H1 (cell line): ENCODE measurements at regions not wholly inside any gene's neighbourhood (a gene's known extent, or its start where the extent isn't known, plus 50 kb on each side); places are given as distances from the start of the nearest gene placed in this dataset.

Experiments used
- ATF3 ChIP-seq: IDR thresholded peaks from 2 replicates; pipeline ENCODE4 v1.6.1; 2011; ENCODE audit warnings: low read depth, mild to moderate bottlenecking, low read length; ENCODE audit not compliant: insufficient read depth
- CBX5 ChIP-seq: fragments of 300-800, 300-1000 bp; sonication (generic); IDR thresholded peaks from 2 replicates; pipeline ENCODE4 v1.7.1; 2016; ENCODE audit warnings: antibody characterized with exemption, low read length, low read depth
- NRF1 ChIP-seq: IDR thresholded peaks from 2 replicates; pipeline ENCODE4 v1.6.1; 2011; ENCODE audit warnings: mild to moderate bottlenecking, low read depth, low read length, improper control_type of control experiment
- RBBP5 ChIP-seq: IDR thresholded peaks from 2 replicates; pipeline ENCODE4 v1.7.1; 2012; ENCODE audit warnings: low read depth, mild to moderate bottlenecking, inconsistent platforms, low read length, moderate library complexity, borderline replicate concordance
- RFX5 ChIP-seq: IDR thresholded peaks from 2 replicates; pipeline ENCODE4 v1.6.1; 2011; ENCODE audit warnings: low read depth, low read length, improper control_type of control experiment, borderline replicate concordance
- TF ChIP-seq, protein P1 (sequence below): IDR thresholded peaks from 2 replicates; pipeline ENCODE4 v1.6.1; 2012; ENCODE audit warnings: inconsistent platforms

GRCh38 chr7:128164061-128164954 lies 76.8 kb upstream of the LEP start (continued):
- TF ChIP-seq RBBP5 = peak; percentile 51; the same call in 1 of the 2 replicates
- TF ChIP-seq ATF3 = no peak
- no peak for TF ChIP-seq CBX5
- TF ChIP-seq RFX5 = no peak
- no peak for TF ChIP-seq NRF1
- TF ChIP-seq, protein P1, sequence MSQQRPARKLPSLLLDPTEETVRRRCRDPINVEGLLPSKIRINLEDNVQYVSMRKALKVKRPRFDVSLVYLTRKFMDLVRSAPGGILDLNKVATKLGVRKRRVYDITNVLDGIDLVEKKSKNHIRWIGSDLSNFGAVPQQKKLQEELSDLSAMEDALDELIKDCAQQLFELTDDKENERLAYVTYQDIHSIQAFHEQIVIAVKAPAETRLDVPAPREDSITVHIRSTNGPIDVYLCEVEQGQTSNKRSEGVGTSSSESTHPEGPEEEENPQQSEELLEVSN = no peak
